Lower leg skin (tissue), 4 donors: ENCODE measurements at regions not wholly inside any gene's neighbourhood (a gene's known extent, or its start where the extent isn't known, plus 50 kb on each side); places are given as distances from the start of the nearest gene placed in this dataset.

Source experiments
- DNase-seq, 2 donors: peaks; one replicate each; pipeline ENCODE4 v3.0.0-alpha.2; 2019; ENCODE audit warnings: low spot score in 2 of 2
- H3K4me3 ChIP-seq: fragments of 200-600 bp; sonication (generic); 2 replicates; pipeline ENCODE4 v1.5.1; 2017; ENCODE audit warnings: mild to moderate bottlenecking, low read depth; ENCODE audit not compliant: poor library complexity, severe bottlenecking
- CTCF ChIP-seq, 3 donors: fragments of 450-650 bp; IDR thresholded peaks; one replicate each; pipeline ENCODE4 v1.5.1; 2016; ENCODE audit warnings: antibody characterized with exemption in 3 of 3, mild to moderate bottlenecking in 3 of 3, moderate library complexity in 2 of 3
- POLR2A ChIP-seq, 2 donors: fragments of 450-650 bp; IDR thresholded peaks; one replicate each; pipeline ENCODE4 v1.6.1; 2016 to 2017; ENCODE audit warnings: antibody characterized with exemption in 2 of 2, mild to moderate bottlenecking in 1 of 2, moderate library complexity in 1 of 2
- WGBS, 2 donors: methylation state at CpG; one replicate each; pipeline ENCODE4 v1.1.5; 2018; 5-methylcytosine and 5-hydroxymethylcytosine counted together
- intact Hi-C: fragments of 100-400 bp; cut with DNase I; formaldehyde crosslinking; loops from one replicate; pipeline ENCODE4 v1.15.0; 2023; ENCODE audit warnings: low total_unique reads

- TF ChIP-seq POLR2A (IDR thresholded peaks at IDR 0.05) (no peak), CTCF (IDR thresholded peaks at IDR 0.05) (no peak)
- DNase-seq: peak in 1 of 2 donors; percentile 75
- no peak overlapping the region for H3K4me3 ChIP-seq
- intact Hi-C loops: no loop called here
- WGBS, 2 donors: 80 to 88% methylated on average over 14 of the region's 14 CpGs
Observed at GRCh38 chr3:10560060-10560861, 54.9 kb upstream of the ATP2B2 start.

- WGBS, 2 donors: 75 to 78% methylated on average over 7 of the region's 7 CpGs
- H3K4me3 ChIP-seq: no peak overlapping the region
- intact Hi-C loops: no loop called here
- DNase-seq: peak in 1 of 2 donors; percentile 66
- TF ChIP-seq POLR2A (IDR thresholded peaks at IDR 0.05) (no peak), CTCF (IDR thresholded peaks at IDR 0.05) (no peak)
Observed at GRCh38 chr3:10561162-10561945, 56.0 kb upstream of the ATP2B2 start.

DNA sequence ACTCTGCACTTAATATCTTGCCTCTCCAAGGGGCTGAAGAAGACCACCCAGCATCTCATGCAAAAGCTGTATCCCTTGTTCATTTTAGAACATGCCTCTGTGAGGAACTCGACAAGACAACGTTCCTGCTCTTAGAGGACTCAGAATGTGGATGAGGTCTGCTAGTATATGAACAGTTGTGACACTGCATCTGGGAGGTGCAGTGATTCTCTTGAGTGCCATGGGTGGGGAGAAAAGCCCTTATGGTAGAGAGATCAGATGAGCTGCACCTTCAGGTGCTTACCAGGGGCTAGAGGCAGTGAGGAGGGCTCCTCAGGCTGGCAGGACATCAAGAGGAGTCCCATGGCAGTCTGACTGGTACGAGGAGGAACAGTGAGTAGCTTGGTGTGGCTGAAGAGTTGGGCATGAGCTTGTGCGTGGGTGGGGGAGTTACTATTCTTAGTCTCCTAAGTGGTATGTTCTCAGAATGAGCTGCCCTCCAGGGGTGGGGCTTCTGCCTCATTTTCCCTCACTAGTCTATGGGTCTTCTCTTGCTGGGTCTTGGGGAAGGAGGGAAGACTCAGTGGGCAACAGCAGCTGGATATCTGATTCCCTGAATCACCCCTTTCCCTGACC is 56.7 kb upstream of the ATP2B2 start:
- 64 to 81% methylated on average over 4 of the region's 4 CpGs for whole genome bisulfite sequencing, 2 donors
- DNase-seq: peak in 1 of 2 donors; percentile 28
- intact Hi-C loops: no loop called here
- TF ChIP-seq POLR2A (IDR thresholded peaks at IDR 0.05) (no peak), CTCF (IDR thresholded peaks at IDR 0.05) (no peak)
- no peak overlapping the region for H3K4me3 ChIP-seq

GRCh38 chr3:10563396-10563795 is 58.0 kb upstream of the ATP2B2 start:
- intact Hi-C loops: no loop called here
- WGBS, 2 donors: 64 to 85% methylated on average over 2 of the region's 2 CpGs
- no peak overlapping the region for H3K4me3 ChIP-seq
- DNase-seq: peak in 1 of 2 donors; percentile 32
- TF ChIP-seq CTCF (IDR thresholded peaks at IDR 0.05): no peak

- no peak for TF ChIP-seq CTCF (IDR thresholded peaks at IDR 0.05)
- no peak for TF ChIP-seq POLR2A (IDR thresholded peaks at IDR 0.05)
- intact Hi-C loops: no loop called here
- no peak overlapping the region for H3K4me3 ChIP-seq
- WGBS, 2 donors: 68 to 76% methylated on average over 3 of the region's 3 CpGs
- no peak for DNase-seq
Observed at GRCh38 chr3:10565814-10566213, 60.4 kb upstream of the ATP2B2 start.
